ENCODE measurements at regions not wholly inside any gene's neighbourhood (a gene's known extent, or its start where the extent isn't known, plus 50 kb on each side); places are given as distances from the start of the nearest gene placed in this dataset.

DNA sequence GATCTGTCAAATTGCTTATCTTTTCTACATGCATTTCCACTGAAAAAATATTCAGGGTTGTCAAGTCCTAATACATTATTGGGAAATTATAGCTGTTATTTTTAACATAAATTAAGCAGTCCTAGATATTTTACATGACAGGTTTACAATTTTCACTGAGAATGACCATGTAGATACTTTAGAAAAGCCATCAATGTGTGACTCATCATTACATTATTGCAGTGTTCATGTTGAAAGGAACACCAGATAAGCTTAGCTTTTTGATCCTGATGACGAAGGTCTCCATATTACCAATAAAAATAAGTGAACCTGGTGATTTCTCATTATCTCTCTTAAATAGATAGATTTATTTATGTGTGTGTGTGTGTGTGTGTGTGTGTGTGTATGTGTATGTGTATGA is 529.5 kb upstream of the PCDH15 start:
- WGBS, 2 donors (ENCODE audit: low coverage in 1 of 2) = 41 to 45% methylated on average over 1 of the region's 1 CpG
- H3K4me3 ChIP-seq = no peak overlapping the region
- DNase-seq = no peak
- H3K27me3 ChIP-seq = no peaks in the 10 kb centered on the region
- H3K36me3 ChIP-seq = no peaks in the 10 kb centered on the region
- no peaks in the 10 kb centered on the region for H3K9me3 ChIP-seq
- TF ChIP-seq, protein P1, sequence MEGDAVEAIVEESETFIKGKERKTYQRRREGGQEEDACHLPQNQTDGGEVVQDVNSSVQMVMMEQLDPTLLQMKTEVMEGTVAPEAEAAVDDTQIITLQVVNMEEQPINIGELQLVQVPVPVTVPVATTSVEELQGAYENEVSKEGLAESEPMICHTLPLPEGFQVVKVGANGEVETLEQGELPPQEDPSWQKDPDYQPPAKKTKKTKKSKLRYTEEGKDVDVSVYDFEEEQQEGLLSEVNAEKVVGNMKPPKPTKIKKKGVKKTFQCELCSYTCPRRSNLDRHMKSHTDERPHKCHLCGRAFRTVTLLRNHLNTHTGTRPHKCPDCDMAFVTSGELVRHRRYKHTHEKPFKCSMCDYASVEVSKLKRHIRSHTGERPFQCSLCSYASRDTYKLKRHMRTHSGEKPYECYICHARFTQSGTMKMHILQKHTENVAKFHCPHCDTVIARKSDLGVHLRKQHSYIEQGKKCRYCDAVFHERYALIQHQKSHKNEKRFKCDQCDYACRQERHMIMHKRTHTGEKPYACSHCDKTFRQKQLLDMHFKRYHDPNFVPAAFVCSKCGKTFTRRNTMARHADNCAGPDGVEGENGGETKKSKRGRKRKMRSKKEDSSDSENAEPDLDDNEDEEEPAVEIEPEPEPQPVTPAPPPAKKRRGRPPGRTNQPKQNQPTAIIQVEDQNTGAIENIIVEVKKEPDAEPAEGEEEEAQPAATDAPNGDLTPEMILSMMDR (IDR thresholded peaks at IDR 0.05) = no peak
- no peak for TF ChIP-seq POLR2A (IDR thresholded peaks at IDR 0.05)
- no peak for TF ChIP-seq POLR2AphosphoS5 (IDR thresholded peaks at IDR 0.05)
- in situ Hi-C loops (cut with MboI; ENCODE audit: low pct_ligation_motif_present in 1 of 4, low pct_unique_long_range_greater_than_20kb in 1 of 4, low sequenced_read_pairs in 3 of 4) = no loop called here
- H3K27ac ChIP-seq = no peak overlapping the region
- no peaks in the 10 kb centered on the region for H3K4me1 ChIP-seq
- intact Hi-C loops (cut with DNase I; ENCODE audit: low total_unique reads) = no loop called here

DNA sequence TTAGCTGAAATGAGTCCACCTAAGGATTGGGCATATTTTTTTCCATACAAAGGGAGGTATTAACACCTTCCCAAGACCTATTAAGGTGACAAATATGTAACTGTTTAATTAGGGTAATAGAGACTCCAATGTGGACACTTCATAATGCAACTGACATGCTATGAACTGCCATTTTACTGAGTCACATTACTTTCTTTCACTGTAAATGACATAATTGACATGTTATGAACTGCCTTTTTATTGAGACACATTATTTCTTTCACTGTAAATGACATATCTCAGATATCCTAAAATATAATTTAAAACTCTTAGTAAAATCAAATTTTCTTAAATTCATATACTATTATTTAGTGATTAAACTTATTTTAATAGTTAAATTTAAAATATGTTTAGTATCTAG is 528.8 kb upstream of the PCDH15 start:
- Histone ChIP-seq H3K4me3 (no peak overlapping the region), H3K27me3 (no peaks in the 10 kb centered on the region), H3K4me1 (no peaks in the 10 kb centered on the region), H3K9me3 (no peaks in the 10 kb centered on the region), H3K36me3 (no peaks in the 10 kb centered on the region), H3K27ac (no peak overlapping the region)
- no peak for DNase-seq
- TF ChIP-seq, protein P1 (IDR thresholded peaks at IDR 0.05) = no peak
- TF ChIP-seq EP300 (IDR thresholded peaks at IDR 0.05; ENCODE audit: low read depth) (no peak), POLR2AphosphoS5 (IDR thresholded peaks at IDR 0.05) (no peak), POLR2A (IDR thresholded peaks at IDR 0.05) (no peak)
- in situ Hi-C loops (cut with MboI; ENCODE audit: low pct_ligation_motif_present in 1 of 4, low pct_unique_long_range_greater_than_20kb in 1 of 4, low sequenced_read_pairs in 3 of 4) = no loop called here
- intact Hi-C loops (cut with DNase I; ENCODE audit: low total_unique reads) = no loop called here

DNA sequence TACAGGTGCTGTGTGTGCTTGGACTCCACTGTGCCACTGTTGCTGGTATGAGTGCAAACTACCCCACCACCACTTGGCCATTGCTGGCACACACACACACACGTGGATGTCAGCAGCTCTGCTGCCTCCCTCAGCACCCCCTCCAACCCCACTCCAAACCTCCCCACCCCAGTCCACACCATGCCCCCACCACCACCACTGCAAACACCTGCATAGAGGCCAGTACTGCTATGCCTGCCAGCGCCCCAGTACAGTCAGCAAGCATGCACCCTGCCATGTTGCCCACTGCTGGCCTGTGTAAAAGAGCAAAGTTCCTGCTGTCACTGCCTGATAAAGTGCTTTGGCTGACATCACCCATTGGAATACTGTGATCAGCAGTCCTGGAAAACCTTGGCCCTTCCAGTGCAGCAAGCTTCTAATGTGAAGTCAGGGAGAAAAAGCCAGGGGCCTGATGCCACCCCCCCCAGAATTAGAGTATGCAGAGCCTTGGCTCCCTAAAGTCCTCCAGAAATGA is 519.2 kb upstream of the PCDH15 start:
- WGBS, 2 donors (ENCODE audit: low coverage in 1 of 2) = 77% methylated on average over 2 of the region's 2 CpGs; no CpG with 5 or more reads in 1 of the 2 donors
- in situ Hi-C loops (cut with MboI; ENCODE audit: low pct_ligation_motif_present in 1 of 4, low pct_unique_long_range_greater_than_20kb in 1 of 4, low sequenced_read_pairs in 3 of 4) = no loop called here

DNA sequence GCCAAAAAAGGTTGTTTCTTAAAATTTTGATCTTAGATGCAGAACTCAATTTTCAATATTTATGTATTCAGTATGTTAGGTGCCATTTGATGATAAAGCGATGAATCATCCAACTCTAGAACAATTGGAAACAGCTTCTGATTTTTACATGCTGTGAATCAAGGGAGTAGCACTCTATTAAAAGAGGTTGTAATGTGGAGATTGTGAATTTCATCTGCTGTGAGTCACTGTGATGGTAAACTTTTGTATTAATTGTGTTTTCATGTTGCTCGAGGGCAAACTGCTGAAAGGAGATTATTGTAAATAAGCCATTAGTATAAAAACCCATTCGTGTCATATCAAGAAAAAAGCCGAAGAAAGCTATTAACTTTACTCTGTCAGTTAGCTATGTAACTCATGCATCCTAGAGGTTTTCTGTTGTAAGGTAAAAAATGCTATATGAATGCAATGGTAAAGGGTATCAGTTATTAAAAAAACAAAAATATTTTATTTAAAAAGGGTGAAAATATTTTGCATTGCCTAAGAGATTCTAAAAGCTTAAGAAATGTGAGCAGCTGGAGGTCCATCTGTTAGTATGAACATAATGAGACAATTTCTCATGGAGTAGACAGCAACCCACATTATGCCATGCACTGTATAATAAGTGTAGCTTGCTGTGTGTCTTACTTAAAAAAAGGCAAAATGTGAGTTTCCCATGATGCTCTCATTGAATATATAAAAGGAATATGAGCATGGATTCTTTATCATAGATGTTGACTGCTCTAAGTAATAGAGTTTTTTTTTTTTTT is 511.0 kb upstream of the PCDH15 start:
- TF ChIP-seq, protein P1 (IDR thresholded peaks at IDR 0.05) = no peak
- no peak for TF ChIP-seq EP300 (IDR thresholded peaks at IDR 0.05; ENCODE audit: low read depth)
- TF ChIP-seq POLR2A (IDR thresholded peaks at IDR 0.05) = no peak
- no peak for TF ChIP-seq POLR2AphosphoS5 (IDR thresholded peaks at IDR 0.05)
- no peak for DNase-seq
- no peaks in the 10 kb centered on the region for H3K9me3 ChIP-seq
- no peaks in the 10 kb centered on the region for H3K27me3 ChIP-seq
- 73 to 79% methylated on average over 4 of the region's 4 CpGs for WGBS, 2 donors (ENCODE audit: low coverage in 1 of 2)
- in situ Hi-C loops (cut with MboI; ENCODE audit: low pct_ligation_motif_present in 1 of 4, low pct_unique_long_range_greater_than_20kb in 1 of 4, low sequenced_read_pairs in 3 of 4) (no loop called here), intact Hi-C loops (cut with DNase I; ENCODE audit: low total_unique reads) (no loop called here)
- no peak overlapping the region for H3K27ac ChIP-seq
- no peaks in the 10 kb centered on the region for H3K4me1 ChIP-seq
- H3K4me3 ChIP-seq = no peak overlapping the region
- no peaks in the 10 kb centered on the region for H3K36me3 ChIP-seq

More for the DNA sequence above, 519.2 kb upstream of the PCDH15 start:
- Histone ChIP-seq H3K4me3 (no peak overlapping the region), H3K27ac (no peak overlapping the region), H3K36me3 (no peaks in the 10 kb centered on the region), H3K4me1 (no peaks in the 10 kb centered on the region), H3K27me3 (no peaks in the 10 kb centered on the region), H3K9me3 (no peaks in the 10 kb centered on the region)
- intact Hi-C loops (cut with DNase I; ENCODE audit: low total_unique reads) = no loop called here
- TF ChIP-seq POLR2AphosphoS5 (IDR thresholded peaks at IDR 0.05) (no peak), POLR2A (IDR thresholded peaks at IDR 0.05) (no peak), EP300 (IDR thresholded peaks at IDR 0.05; ENCODE audit: low read depth) (no peak)
- TF ChIP-seq, protein P1 (IDR thresholded peaks at IDR 0.05) = no peak
- DNase-seq = no peak
